ENCODE measurements at regions not wholly inside any gene's neighbourhood (a gene's known extent, or its start where the extent isn't known, plus 50 kb on each side); places are given as distances from the start of the nearest gene placed in this dataset.

DNA sequence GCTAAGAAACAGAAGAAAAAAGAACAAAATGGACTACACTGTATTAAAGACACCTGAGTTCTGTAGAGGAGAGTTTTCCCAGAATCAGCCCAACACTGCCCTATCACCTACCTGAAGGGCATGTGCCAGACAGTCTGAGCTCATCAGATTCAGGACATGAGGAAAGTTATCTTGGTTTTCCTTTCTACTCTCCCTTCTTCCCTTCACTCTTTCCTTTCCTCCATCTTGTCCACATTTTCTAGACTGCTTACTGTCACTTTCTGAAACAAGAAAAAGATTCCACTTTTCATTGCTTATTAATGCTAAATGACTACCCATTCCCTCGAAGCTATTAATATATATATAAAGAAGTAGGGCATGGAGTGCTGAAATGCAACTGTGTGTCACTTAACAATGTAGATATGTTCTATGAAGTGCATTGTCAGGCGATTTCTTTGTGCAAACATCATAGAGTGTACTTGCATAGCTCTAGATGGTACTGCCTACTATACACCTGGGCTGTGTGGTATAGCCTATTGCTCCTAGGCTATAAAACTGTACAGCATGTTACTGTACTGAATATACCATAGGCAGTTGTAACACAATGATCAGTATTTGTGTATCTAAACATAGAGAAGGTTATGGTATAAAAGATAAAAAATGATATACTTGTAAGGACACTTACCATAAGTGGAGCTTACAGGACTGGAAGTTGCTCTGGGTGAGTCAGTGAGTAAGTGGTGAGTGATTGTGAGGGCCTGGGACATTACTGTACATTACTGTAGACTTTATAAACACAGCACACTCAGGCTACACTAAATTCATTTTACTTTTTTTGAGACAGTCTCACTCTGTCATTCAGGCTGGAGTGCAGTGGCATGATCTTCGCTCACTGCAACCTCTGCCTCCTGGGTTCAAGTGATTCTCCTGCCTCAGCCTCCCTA is 145.5 kb upstream of the ITGA6 start:
- no peaks in the 10 kb centered on the region for H3K27me3 ChIP-seq (ENCODE audit: insufficient read depth, low read length)
- no peak overlapping the region for H3K27ac ChIP-seq (ENCODE audit: low read length)
- H3K9me3 ChIP-seq (ENCODE audit: insufficient read depth, low read depth, low read length), result peaks cover 4% of the 10 kb centered on the region; the same call in 1 of the 2 replicates
- H3K36me3 ChIP-seq (ENCODE audit: insufficient read depth, low read depth, low read length), result no peaks in the 10 kb centered on the region
- H3K4me3 ChIP-seq (ENCODE audit: low read length), result no peak overlapping the region
- H3K9ac ChIP-seq (ENCODE audit: low read depth, low read length), result no peak overlapping the region
- H3K4me1 ChIP-seq (ENCODE audit: insufficient read depth, low read length), result peaks cover 16% of the 10 kb centered on the region

DNA sequence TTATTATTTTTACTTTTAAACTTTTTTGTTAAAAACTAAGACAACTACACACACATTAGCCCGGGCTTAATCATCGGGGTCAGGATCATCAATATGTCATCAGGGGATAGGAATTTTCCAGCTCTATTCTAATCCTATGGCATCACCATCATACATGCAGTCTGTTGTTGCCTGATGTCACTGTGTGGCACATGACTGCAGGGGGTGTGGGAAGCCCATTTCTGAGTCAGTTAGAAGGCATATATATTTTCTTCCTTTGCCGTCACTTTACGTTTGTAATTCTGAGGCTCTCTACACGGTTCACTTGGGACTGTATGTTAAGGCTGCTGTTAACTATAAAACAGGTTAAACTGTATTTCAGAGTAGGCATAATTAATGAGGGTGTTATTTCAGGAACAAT is 144.4 kb upstream of the ITGA6 start:
- no peak overlapping the region for H3K4me3 ChIP-seq (ENCODE audit: low read length)
- H3K4me1 ChIP-seq (ENCODE audit: insufficient read depth, low read length), result peaks cover 16% of the 10 kb centered on the region
- no peaks in the 10 kb centered on the region for H3K36me3 ChIP-seq (ENCODE audit: insufficient read depth, low read depth, low read length)
- H3K27me3 ChIP-seq (ENCODE audit: insufficient read depth, low read length), result no peaks in the 10 kb centered on the region
- no peak overlapping the region for H3K9ac ChIP-seq (ENCODE audit: low read depth, low read length)
- no peaks in the 10 kb centered on the region for H3K9me3 ChIP-seq (ENCODE audit: insufficient read depth, low read depth, low read length)
- no peak overlapping the region for H3K27ac ChIP-seq (ENCODE audit: low read length)

DNA sequence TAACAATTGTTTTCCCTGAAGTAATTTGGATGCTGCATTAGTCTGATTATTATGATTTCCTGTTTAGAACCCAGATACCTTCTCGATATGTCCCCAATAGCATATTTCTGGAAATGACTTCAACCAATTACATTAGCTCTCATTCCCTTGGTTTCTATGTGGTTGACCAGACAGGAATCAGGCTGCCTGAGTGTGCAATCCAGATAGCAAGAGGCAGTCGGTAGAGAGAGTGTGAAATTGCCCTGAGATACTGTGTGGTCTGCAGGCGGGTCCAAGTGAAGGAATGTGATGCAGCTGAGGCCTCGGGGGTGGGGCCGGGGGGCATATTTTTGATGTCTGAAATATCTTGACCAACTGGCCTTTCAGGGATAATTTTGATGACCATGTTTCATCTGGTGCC is 143.9 kb upstream of the ITGA6 start:
- no peak overlapping the region for H3K4me3 ChIP-seq (ENCODE audit: low read length)
- no peak overlapping the region for H3K9ac ChIP-seq (ENCODE audit: low read depth, low read length)
- no peaks in the 10 kb centered on the region for H3K27me3 ChIP-seq (ENCODE audit: insufficient read depth, low read length)
- peaks cover 16% of the 10 kb centered on the region for H3K4me1 ChIP-seq (ENCODE audit: insufficient read depth, low read length)
- no peaks in the 10 kb centered on the region for H3K36me3 ChIP-seq (ENCODE audit: insufficient read depth, low read depth, low read length)
- no peaks in the 10 kb centered on the region for H3K9me3 ChIP-seq (ENCODE audit: insufficient read depth, low read depth, low read length)
- H3K27ac ChIP-seq (ENCODE audit: low read length), result no peak overlapping the region

DNA sequence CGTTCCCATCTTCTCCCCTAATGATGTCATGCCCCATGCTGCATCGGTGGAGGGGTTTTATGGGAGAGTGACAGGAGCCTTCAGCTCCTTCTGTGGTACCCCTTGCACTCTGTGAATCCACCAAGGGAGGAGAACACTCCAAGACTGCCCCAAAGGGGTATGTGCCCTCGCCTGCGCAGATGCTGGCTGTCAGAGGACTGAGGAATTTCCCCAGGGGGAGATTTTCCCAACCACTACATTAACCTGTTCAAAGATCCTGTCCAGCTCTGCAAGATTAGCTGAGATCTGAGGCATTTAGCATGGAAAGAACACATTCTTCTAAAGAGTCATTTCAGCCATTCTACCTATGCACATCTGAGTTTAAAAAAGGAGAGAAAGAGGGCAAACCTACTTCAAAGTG is 143.2 kb upstream of the ITGA6 start:
- peaks cover 16% of the 10 kb centered on the region for H3K4me1 ChIP-seq (ENCODE audit: insufficient read depth, low read length)

DNA sequence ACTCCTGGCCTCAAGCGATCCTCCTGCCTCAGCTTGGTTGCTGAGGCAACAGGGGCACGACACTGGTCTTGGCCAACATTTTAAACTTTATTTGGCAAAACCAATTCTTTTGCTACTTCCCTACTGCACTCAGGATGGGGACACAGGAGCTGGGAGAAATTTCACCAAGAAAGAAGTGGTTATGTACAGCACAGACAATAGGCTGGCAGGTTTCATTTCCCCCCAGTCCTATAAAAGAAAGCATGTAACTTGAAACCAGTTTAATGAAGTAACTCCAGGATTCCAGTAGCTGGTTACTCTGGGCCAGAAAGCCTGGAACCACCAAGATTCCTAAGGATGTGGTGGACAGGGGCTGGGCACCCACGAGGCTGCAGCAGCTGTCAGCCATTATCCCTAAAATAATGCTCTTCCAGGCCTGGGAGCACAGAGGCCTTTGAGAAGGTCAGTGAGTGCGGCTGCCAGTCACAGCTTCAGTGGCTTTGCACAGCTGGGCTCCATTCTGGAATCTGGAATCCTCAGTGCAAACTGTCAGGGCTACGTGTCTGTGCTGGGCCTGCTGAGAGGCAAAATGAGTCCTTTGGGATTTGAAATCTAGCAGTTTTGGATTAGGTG is 142.3 kb upstream of the ITGA6 start:
- H3K36me3 ChIP-seq (ENCODE audit: insufficient read depth, low read depth, low read length), result no peaks in the 10 kb centered on the region
- no peak overlapping the region for H3K27ac ChIP-seq (ENCODE audit: low read length)
- H3K4me1 ChIP-seq (ENCODE audit: insufficient read depth, low read length), result peaks cover 16% of the 10 kb centered on the region
- H3K27me3 ChIP-seq (ENCODE audit: insufficient read depth, low read length), result no peaks in the 10 kb centered on the region
- no peak overlapping the region for H3K9ac ChIP-seq (ENCODE audit: low read depth, low read length)
- no peaks in the 10 kb centered on the region for H3K9me3 ChIP-seq (ENCODE audit: insufficient read depth, low read depth, low read length)
- peak overlapping the region; percentile 15; the same call in 1 of the 2 replicates for H3K4me3 ChIP-seq (ENCODE audit: low read length)

More for the DNA sequence above, 143.2 kb upstream of the ITGA6 start:
- H3K27me3 ChIP-seq (ENCODE audit: insufficient read depth, low read length), result no peaks in the 10 kb centered on the region
- no peaks in the 10 kb centered on the region for H3K9me3 ChIP-seq (ENCODE audit: insufficient read depth, low read depth, low read length)
- H3K27ac ChIP-seq (ENCODE audit: low read length), result no peak overlapping the region
- no peak overlapping the region for H3K9ac ChIP-seq (ENCODE audit: low read depth, low read length)
- no peak overlapping the region for H3K4me3 ChIP-seq (ENCODE audit: low read length)
- H3K36me3 ChIP-seq (ENCODE audit: insufficient read depth, low read depth, low read length), result no peaks in the 10 kb centered on the region

DNA sequence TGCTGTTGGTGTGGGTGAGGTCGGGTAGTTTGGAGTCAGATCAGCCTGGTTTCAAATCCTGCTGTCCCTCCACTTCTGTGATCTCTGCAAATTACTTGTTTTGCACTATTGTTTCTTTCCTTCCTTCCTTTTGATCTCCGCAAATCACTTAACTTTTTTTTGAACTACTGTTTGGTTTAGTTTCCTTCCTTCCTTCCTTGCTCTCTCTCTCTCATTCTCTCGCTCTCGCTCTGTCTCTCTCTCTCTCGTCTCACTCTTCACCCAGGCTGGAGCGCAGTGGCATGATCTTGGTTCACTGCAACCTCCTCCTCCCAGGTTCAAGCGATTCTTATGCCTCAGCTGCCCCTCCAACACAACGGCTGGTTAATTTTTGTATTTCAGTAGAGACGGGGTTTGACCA is 141.6 kb upstream of the ITGA6 start:
- Histone ChIP-seq H3K9me3 (ENCODE audit: insufficient read depth, low read depth, low read length) (no peaks in the 10 kb centered on the region), H3K4me3 (ENCODE audit: low read length) (0 out of 2 replicates have a peak overlapping the region, but pooled peaks have one; percentile 15), H3K9ac (ENCODE audit: low read depth, low read length) (no peak overlapping the region), H3K36me3 (ENCODE audit: insufficient read depth, low read depth, low read length) (no peaks in the 10 kb centered on the region), H3K27ac (ENCODE audit: low read length) (no peak overlapping the region), H3K27me3 (ENCODE audit: insufficient read depth, low read length) (no peaks in the 10 kb centered on the region), H3K4me1 (ENCODE audit: insufficient read depth, low read length) (peaks cover 16% of the 10 kb centered on the region)

DNA sequence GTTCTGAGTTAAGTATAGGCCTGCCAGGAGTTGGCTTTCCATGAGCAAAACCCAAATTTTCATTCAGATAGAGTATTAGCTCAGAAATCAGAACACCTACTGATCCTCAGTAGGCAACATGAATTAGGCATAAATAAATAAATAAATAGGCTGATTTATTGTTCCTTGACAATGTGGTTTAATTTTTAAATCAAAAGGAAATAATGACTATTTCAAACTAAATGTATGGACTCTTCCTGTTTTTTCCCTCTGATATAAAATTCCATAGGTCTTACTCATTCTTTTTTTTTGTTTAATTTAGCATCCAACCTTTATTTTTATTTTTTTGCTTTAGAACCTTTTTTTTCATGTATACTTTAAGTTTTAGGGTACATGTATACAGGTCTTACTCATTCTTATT is 140.2 kb upstream of the ITGA6 start:
- H3K4me3 ChIP-seq (ENCODE audit: low read length), result no peak overlapping the region
- H3K9me3 ChIP-seq (ENCODE audit: insufficient read depth, low read depth, low read length), result no peaks in the 10 kb centered on the region
- no peak overlapping the region for H3K27ac ChIP-seq (ENCODE audit: low read length)
- H3K27me3 ChIP-seq (ENCODE audit: insufficient read depth, low read length), result no peaks in the 10 kb centered on the region
- no peaks in the 10 kb centered on the region for H3K36me3 ChIP-seq (ENCODE audit: insufficient read depth, low read depth, low read length)
- no peak overlapping the region for H3K9ac ChIP-seq (ENCODE audit: low read depth, low read length)
- peaks cover 16% of the 10 kb centered on the region for H3K4me1 ChIP-seq (ENCODE audit: insufficient read depth, low read length)

DNA sequence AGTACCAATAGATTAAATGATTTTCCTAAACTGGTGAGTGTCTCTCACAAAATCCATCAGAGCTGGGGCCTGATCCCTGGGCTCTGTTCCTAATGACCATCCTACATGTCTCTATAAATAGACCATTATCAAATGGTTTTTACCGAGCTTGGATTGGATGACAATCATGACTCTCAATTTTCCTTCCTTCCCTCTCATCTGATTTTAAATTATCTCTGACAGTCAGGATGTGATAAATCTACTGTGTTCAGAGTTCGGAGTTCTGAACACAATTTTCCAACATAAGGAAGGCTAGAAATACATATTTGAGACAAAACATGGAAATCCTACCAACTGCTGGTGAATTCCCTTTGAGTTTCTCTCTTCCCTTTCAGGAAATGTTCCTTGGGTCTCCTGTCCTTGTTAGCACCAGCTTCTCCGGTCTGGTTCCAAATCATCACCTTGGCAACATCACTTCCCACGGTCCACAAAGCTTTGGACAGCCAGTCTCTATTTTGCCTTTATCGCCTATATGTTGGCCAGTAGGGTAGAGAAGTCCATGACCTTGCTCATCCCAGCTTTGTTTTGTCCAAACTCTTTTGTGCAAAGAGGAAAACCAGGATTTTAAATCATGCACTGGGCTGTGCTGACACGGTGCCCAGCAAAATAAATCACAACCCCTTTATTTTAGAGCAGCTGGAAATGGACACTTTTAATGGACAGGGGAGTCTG is 139.6 kb upstream of the ITGA6 start:
- Histone ChIP-seq H3K9ac (ENCODE audit: low read depth, low read length) (no peak overlapping the region), H3K4me3 (ENCODE audit: low read length) (no peak overlapping the region), H3K9me3 (ENCODE audit: insufficient read depth, low read depth, low read length) (no peaks in the 10 kb centered on the region), H3K36me3 (ENCODE audit: insufficient read depth, low read depth, low read length) (no peaks in the 10 kb centered on the region), H3K27ac (ENCODE audit: low read length) (no peak overlapping the region), H3K4me1 (ENCODE audit: insufficient read depth, low read length) (peaks cover 16% of the 10 kb centered on the region), H3K27me3 (ENCODE audit: insufficient read depth, low read length) (no peaks in the 10 kb centered on the region)

DNA sequence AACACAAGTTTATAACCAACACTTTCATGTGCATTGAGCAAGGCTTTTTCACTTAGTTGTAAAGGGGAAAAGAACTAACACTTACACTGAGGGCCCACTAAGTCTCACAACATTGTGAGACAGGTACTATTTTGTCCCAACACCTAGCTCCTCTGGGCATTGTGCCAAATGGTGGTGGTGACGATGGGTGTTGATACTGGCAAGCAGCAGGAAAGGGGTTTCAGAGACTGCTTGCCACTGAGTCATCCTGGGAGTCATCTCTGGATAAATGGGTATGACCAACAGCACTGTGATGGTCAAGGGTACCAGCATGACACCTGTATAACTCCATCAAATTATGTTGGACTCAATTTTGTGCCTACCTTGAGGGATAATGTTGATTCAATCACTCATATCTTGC is 138.8 kb upstream of the ITGA6 start:
- no peaks in the 10 kb centered on the region for H3K36me3 ChIP-seq (ENCODE audit: insufficient read depth, low read depth, low read length)
- H3K9me3 ChIP-seq (ENCODE audit: insufficient read depth, low read depth, low read length), result no peaks in the 10 kb centered on the region
- H3K4me1 ChIP-seq (ENCODE audit: insufficient read depth, low read length), result peaks cover 16% of the 10 kb centered on the region
- no peak overlapping the region for H3K27ac ChIP-seq (ENCODE audit: low read length)
- H3K27me3 ChIP-seq (ENCODE audit: insufficient read depth, low read length), result no peaks in the 10 kb centered on the region
- H3K4me3 ChIP-seq (ENCODE audit: low read length), result no peak overlapping the region
- no peak overlapping the region for H3K9ac ChIP-seq (ENCODE audit: low read depth, low read length)

DNA sequence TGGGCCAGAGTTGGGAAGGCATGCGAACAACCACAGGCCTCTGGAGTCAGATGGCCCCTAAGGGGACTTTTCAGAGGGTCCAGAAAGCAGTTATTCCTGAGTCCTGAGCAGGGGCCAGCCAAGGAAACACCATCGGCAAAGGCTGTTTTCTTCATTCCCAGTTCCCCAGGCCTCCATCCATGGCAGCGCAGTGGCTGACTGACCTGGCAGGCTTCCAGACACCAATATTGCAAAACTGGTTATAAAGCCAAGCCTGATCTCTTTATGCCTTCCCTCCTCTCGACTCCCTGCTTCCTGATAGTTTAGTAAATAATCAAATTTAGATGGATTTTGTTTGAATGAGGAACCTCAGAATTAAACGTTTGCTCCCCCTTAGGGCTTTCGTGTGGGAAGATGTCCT is 133.4 kb upstream of the ITGA6 start:
- H3K9me3 ChIP-seq (ENCODE audit: insufficient read depth, low read depth, low read length), result no peaks in the 10 kb centered on the region
- no peak overlapping the region for H3K9ac ChIP-seq (ENCODE audit: low read depth, low read length)
- peaks cover 16% of the 10 kb centered on the region for H3K4me1 ChIP-seq (ENCODE audit: insufficient read depth, low read length)
- H3K36me3 ChIP-seq (ENCODE audit: insufficient read depth, low read depth, low read length), result no peaks in the 10 kb centered on the region
- no peak overlapping the region for H3K27ac ChIP-seq (ENCODE audit: low read length)
- H3K27me3 ChIP-seq (ENCODE audit: insufficient read depth, low read length), result peaks cover 33% of the 10 kb centered on the region
- no peak overlapping the region for H3K4me3 ChIP-seq (ENCODE audit: low read length)

DNA sequence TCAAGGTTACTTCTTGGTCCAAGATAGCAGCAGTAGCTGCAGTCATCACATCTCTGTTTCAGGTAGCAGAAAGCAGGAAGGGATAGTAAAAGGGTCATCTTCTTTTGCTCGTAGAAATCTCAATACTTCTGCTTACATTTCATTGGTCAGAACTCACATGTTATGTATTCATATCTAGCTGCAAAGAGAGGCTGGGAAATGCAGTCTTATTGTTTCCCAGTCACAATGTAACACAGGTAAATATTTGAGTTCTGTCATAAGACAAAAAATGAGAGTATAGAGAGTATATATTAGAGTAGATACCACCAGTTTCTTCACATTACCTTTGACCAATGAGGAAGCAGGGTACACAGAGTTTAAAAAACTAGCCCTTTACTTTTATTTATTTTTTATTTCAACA is 132.4 kb upstream of the ITGA6 start:
- no peak overlapping the region for H3K27ac ChIP-seq (ENCODE audit: low read length)
- peaks cover 16% of the 10 kb centered on the region for H3K4me1 ChIP-seq (ENCODE audit: insufficient read depth, low read length)
- H3K9me3 ChIP-seq (ENCODE audit: insufficient read depth, low read depth, low read length), result no peaks in the 10 kb centered on the region
- H3K9ac ChIP-seq (ENCODE audit: low read depth, low read length), result no peak overlapping the region
- H3K36me3 ChIP-seq (ENCODE audit: insufficient read depth, low read depth, low read length), result no peaks in the 10 kb centered on the region
- no peak overlapping the region for H3K4me3 ChIP-seq (ENCODE audit: low read length)
- peaks cover 36% of the 10 kb centered on the region for H3K27me3 ChIP-seq (ENCODE audit: insufficient read depth, low read length)
